NCI-H2227 (cell line): ENCODE measurements at regions not wholly inside any gene's neighbourhood (a gene's known extent, or its start where the extent isn't known, plus 50 kb on each side); places are given as distances from the start of the nearest gene placed in this dataset.

Source experiments
- DNase-seq: peaks from one replicate; lab custom pipeline; 2025; ENCODE audit not compliant: unreplicated experiment; lab: John Stamatoyannopoulos, UW

DNA sequence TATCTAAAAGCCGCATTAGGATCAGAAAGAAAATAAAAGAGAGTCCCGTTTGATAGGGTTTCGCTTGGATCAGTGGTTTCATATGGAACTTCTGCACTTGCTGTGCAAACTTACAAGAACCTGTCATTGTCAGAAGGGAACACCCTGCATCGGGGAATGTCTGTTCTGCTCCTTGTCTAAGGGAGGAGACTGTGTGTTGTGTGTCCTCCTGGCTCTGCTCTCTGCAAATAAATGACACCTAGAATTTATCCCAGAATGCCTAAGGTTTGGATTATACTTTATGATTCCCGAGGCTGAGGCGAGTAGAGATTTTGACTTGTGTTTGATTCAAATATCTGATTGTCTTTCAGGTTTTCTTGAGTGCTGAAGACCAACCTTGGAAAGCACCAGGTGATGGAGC is 785.1 kb downstream of the GALR1 start:
- no peak for DNase-seq

DNA sequence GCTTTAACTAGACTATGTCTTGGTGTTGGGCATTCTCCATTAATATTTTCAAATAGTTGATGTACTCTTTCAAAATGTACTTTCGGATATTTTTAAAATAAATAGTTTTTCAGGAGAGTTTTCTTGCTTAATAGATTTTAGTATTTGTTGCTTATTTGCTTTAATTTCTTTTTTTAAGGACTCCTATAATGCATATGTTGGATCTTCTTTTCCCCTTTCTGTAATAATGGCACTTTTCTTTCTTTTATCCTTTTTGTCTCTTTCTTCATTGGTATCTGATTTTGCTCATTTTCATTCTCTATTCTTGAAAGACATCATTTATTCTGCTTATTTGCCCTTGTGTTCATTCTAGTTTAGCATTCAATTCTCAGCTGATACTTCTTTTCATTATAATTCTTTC is 791.6 kb downstream of the GALR1 start:
- DNase-seq: no peak

DNA sequence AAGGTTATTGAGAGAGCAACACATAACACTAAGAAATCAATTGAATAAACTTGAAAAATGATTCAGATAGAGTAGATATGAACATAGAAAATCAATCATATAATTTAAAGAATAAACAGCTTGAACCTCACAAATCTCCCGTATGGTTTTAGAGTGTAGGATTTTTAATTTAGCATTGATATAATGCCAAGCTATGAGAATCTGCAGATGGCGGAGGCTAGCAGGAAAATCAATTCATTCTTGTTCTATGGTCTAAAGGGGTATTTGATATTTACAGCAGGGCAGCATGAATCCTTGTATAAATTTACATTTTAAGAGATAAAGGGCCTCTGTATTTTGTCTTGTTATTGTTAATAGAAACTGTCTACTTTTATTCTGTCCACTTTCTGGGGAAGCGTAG is 797.0 kb downstream of the GALR1 start:
- DNase-seq: no peak

DNA sequence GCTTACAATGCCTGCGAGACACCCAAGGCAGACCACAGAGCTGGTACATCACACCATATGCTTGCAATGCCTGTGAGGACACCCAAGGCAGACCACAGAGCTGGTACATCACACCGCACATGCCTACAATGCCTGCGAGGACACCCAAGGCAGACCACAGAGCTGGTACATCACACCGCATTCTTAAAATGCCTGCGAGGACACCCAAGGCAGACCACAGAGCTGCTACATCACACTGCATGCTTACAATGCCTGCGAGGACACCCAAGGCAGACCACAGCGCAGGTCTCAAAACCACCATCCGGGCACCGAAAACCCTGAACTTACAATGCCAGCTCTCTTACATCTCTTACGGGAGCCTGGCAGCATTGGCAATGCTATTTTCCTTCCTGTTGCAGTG is 799.6 kb downstream of the GALR1 start:
- no peak for DNase-seq

DNA sequence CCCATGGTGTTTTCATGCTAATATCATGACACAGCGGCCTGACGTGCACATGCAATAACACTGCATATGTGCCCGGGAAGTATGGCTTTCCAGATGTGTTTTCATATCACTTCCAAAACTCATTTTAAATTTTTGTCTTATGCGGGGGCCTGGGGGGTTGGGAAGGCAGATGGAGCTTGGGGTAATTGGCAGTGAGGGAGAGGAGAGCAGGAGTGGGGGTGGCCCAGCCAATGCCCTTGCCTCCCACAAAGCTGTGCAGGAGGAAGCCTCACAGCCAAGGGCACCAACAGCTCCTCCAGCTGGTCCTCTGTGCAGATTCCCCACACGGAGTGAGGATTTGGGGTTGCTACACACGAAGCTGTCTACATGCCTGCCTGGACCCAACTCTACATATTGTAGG is 805.2 kb downstream of the GALR1 start:
- DNase-seq: no peak

DNA sequence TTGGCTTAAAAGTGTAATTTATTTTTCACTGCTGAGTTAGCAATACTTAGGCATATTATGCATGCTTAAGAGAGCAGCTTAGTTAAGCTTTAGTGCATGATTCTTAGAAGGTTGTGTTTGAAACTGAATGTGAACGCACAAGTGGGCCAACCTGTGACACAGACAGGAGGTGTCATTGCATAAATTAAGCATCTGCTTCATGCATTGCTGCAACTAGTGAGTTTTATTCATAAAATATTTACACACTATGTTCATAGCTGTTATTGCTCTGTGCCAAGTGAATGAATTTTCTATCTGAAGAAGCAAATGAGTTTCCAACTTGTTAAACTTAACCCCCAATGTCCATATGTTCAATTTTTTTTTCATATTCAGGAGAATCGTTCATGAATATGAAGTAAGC is 806.4 kb downstream of the GALR1 start:
- no peak for DNase-seq

DNA sequence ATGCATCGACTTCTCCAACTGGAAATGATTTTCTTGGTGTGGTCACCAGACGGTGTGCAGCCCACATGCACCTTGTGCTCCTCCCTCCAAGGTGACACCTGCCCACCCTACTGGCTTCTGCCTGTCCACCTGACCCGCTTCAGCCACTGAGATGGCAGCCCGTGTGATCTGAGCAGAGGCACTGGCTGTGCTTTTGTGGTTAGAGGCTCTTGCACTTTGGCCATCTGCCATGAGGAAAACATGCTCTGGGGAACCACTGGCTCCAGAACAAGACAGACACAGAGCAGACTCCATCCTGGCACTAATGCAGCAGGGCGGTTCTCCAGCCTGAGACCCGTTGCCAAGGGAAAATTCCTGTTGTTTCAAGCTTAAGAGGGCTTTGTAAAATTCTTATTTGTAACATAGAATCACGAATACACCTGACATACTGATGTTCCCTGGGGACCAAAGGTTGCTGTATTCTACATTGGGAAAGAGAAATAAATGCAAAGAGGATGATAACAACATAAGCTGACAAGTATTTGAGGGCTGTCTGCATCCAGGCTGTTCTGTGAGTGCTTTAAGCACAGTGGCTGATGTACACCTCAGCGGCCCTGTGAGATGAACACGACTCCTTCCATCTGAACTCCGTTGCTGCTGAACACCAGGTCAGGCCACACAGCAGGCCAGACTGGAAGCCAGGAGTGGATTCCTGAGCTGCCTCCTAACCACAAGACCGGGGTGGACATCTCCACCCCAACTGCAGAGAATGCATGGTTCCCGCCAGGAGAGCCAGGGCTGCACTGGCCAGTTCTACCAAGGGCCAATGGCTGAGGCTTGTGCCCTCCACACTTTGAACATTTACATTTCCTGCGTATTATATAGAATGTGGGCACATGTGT is 820.4 kb downstream of the GALR1 start:
- no peak for DNase-seq

DNA sequence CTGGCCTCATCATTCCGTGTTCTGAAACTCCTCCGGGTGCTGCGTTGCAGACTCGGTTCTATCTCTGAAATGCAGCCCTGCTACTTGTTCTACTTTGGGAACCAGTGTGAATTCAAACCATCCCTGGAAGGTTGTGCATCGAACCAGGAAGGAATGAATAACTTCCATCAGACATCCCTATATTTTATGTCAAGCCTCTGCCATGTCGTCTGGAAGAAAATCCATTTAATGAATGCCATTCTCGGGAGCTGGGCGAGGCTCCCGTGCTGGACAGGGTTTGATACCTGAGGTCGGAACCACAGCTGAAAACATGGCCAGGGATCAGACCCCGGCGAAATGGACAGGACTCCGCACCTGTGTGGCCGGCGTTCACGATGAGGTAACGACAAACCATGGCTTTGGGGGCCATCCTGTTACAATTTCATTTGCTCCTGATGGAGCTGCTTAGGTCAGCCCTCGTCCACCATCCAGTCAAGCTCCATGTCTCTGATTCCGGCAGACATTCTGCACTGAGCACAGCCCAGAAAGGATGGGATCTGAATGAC is 821.6 kb downstream of the GALR1 start:
- no peak for DNase-seq

DNA sequence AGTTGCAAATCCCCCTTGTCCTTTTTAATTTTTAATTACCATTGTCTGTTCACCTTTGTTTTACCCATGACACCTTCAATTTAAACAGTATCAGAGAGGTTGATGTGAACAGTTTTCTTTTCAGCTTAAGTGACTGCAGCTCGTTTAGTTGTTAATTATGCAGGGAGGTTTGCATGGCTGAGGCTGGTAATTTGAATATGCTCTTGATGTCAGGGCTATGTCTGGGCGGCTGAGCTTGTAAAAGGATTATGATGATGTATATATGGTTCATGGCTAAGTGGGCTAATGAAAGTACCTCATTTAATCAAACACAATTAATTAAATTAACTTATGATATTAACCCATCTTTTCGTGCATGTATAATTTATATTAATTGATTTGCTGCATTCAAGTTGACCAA is 822.1 kb downstream of the GALR1 start:
- no peak for DNase-seq

DNA sequence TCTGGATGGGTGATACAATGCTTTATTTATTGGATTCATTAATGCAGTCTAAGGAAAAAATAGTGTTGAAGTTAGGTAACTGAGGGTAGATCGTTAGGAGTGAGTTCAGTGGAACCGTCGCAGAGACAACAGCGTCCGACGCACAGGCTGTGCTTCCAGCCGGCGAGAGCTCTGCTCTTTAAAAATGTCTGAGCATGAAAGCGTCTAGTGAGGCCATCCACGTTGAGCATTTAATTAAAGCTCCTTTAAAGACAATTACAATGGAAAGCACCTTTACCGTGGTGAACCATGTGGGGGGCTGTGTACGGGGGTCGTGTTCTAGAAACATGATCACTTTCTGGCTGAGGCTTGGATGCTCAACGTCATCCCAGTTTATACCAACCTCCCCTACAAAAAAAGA is 822.7 kb downstream of the GALR1 start:
- no peak for DNase-seq

DNA sequence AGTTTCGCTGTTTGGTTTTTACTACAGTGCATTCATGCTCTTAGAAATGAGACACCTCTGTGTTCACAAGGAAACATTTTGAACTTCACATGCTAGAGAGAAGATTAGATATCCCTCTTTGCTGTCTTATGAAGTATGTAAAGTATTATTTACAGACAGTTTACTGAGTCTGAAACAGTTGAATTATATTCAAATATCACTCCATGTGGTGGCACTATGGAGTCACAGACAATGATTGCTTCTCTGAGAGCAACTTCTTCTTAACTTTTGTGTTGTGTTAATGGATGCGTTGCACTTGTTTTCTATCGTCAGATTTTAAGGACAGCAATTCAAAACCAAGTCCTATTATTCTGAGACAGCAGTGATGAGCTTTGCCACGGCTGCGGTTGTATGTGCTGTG is 823.6 kb downstream of the GALR1 start:
- DNase-seq: no peak

DNA sequence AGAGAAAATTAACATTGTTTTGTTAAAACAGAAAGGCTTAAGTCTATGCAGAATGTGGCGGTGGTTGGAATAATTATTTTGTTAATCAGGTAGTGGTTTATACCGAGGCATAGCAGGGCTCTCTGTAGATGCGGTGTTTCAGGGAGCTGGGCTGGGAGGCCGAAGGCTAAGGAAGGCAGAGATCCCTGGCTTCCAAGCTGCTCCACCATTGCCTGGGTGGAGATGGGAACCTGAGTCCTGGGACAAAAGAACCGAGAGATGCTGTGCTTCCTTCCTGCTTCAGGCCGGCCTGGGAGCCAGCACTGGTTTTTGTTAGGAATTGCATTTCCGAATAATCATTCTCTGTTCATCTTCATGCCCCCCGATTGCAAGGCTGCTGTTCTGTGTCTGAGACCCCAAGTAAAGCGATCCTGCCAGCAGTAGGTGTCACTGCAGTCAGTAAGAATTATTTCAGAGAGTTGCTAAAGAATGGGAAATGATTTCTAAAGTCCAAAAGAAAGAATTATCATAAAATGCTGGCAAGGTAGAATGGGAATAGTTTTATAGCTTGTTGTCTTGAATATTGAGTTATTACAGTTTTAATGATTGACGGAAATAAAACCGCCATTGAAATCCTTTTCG is 824.9 kb downstream of the GALR1 start:
- DNase-seq: no peak

DNA sequence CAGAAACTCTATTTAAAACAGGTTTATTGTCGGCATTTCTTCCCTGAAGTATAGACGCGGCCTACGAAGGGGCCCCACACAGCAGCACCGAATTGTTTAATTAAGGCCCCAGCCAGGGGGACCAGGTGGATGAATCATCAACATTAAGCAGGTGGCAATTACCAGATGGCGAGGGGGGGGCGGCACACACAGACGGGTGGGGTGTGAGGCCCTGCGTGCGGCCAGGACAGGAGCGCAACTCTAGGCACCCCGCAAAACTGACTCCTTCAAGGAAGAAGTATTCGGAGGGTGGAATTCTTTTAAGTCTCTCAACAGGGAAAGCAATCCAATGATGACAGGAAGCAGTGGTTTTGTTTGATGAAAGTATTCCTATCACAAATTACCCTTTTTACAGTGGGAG is 830.4 kb downstream of the GALR1 start:
- no peak for DNase-seq

DNA sequence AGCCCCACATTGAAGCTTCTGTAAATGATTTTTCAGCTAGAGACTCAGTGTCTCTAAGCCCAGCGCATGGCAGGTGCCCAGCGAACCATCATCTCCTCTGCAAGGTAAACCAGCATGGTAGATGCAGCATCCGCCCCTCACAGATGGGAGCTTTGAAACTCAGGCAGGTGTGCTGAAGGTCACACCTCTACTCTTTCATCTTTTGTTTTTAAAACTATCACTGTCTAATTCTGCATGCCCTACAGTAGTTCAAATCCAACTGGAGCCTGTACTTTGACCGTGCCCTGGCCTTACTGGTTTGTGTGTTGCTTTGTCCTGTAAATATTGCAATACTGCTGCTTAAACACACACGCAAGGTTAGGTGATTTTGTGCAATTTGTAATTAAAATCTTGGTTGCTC is 831.1 kb downstream of the GALR1 start:
- no peak for DNase-seq

DNA sequence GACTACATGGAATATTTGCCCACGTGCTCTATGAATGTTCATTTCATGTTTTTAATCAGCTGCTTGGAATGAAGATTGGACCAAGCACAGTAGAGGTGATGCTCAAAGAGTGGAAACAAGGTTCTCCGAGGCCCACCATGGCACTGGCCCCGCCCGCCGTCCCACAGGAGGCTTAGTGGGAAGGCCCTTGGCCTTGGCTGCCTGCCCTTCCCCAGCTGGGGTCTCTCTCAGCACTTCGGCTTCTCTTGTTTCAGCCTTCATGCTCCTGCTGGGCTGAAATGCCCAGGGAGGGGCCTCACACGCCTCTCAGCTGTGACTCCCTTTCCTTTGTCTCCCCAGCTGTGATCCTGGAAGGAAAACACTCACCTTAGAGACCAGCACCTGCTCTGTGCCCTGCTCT is 833.2 kb downstream of the GALR1 start:
- no peak for DNase-seq

DNA sequence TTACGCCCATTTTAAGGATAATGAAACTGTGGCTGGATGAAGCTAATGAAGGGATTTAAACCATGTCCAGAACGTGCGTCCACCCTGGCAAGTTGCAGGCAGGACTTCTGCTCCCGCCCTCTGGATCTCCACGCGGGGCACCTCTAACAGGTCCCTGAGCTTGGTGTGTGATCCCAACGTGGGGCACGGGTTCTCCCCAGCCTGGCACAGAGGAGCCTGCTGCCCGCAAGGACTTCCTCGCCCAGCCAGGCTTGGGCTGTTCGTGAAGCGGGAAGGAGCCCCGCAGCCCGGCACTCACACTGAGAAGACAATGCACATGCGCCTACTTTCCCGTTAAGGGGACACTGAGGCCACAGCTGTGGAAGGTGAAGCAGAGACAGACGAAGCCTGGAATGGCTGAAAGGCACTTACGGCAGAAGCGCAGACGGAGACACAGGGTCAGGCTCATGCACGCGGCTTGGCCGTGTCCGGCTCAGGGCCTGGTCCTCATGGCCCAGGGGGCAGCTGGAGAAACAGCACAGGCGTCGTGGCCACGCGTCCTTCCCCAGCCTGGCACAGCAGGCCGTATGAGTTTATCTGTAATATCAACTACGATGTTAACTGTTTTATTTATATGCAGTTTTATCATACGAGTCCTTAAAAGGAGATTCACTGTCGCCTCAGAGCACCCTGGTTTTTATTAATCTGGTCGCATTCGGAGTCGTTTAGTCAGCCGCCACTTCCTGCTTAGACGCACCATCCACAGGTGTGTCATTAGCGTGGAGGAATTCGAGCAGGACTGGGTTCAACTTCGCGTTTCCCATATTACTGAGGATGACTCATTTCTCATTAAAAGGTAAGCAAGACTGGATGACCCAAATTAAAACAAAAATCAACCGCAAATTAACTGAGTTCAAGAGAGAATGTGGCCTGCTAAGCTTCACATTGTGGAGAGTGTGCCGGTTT is 835.9 kb downstream of the GALR1 start:
- DNase-seq: no peak

DNA sequence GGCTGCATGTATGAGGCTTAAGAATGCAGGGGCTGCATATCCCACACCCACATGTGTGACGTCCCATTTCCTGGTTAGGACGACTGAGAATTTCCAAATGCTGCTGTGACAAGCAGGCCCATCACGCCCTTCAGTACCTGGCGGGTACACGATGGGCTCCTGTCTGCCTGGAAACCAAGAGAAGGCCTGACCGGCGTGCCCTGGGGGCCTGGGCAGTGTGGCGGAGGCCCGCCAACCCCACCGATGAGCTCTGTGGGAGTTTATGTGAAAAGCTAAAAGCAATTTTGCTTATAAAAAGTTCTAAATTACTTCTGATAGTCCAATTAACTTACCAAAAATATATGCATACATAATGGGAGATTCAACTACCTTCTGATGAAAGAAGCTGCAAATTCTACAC is 837.3 kb downstream of the GALR1 start:
- DNase-seq: no peak

DNA sequence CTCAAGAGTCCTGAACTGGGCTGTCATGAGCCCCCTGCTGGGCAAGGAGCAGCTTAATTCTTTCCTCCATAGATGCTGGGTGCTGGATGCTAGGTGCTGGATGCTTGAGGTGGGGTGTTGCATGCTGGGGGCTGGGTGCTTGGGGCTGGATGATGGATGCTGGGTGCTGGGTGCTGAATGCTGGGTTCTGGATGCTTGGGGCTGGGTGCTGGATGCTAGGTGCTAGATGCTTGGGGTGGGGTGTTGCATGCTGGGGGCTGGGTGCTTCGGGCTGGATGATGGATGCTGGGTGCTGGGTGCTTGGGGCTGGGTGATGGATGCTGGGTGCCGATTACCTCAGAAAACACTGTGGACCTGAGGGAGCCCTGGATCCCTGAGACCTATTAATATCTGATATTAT is 837.7 kb downstream of the GALR1 start:
- DNase-seq: no peak

DNA sequence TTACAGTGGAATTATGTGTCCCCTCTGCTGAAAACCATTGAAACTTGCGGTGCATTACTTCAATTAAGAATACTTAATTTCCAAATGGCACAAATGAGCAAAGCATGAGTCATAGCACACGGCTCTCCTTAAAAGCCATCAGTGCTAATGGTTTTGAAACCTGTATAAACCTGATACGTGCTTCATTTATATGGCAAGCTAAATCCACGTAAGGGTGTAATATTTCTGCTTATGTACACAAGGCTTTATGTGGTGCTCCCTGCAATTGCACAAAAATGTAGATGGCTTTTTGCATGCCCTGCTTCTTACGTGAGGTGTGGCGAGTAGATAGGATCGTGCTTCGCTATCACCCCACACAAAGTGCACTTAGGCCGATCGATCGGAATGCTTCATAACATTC is 840.9 kb downstream of the GALR1 start:
- DNase-seq: no peak

DNA sequence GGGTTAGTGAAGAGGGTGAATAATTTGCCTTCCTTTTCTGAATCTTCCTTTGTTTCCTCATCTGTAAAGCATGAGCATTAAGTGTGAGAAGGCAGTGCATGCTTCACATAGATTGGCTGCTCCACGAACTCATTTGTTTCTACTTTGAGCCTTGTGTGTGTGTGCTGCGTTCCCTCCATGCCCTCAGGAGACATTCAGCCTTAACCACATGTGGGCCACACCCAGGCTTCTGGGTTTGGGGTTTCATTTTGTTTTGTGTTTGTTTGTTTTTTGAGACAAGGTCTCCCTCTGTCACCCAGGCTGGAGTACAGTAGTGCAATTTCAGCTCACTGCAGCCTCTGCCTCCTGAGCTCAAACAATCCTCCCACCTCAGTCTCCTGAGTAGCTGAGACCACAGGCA is 843.3 kb downstream of the GALR1 start:
- no peak for DNase-seq

DNA sequence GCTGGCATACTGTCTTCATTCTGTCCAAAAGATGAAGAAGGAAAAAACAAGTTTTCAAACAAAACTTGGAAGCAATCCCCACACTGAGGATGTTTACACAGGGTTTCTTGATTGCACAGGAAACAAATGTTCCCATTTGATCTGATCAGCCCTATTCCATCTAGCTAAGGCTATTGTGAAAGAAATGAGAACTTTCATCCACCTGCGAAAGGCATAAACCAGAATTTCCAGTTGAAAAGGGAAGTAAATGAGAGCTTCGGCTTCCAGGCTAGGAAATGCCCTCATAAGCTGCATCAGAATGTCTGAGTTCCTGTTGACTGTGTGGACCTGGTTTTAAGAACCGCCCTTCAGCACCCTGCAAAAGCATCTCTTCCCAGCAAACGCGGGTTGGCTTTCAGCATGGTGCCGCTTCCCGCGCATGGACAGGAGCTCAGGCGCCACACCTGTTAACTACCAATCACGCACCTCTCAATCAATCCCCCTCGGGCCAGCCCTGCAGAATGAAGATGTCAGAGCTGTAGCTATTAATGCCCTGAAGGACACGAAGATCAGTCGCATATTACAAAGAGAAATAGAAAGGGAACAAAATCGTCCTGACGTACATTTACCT is 850.4 kb downstream of the GALR1 start:
- DNase-seq: no peak
